ENCODE measurements at regions not wholly inside any gene's neighbourhood (a gene's known extent, or its start where the extent isn't known, plus 50 kb on each side); places are given as distances from the start of the nearest gene placed in this dataset.

DNA sequence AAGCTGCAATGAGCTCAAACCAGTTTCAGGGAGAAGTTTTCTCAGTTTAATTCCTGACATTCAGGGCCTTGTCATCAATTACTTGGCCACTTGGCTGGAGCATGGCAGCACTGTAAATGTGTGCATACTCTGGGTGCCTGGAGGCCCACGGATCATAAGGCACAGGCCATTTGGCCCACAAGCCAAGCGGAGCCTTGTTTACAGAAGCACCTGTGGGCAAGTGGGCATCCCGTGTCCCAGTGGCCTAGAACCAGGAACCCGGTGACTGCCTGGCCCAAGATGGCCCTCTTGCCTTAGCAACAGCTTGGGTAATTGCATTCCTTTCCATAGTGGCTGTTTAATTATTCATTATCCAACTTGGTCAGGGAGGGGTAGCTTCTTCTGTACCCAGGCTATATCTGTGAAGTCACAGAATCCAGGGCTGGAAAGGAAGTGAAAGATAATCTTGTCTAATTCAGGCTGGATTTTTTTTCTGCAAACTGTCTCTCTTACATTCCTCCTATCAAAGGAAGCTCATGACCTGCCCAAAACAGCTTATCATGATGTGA lies 426.4 kb upstream of the ZMIZ1 start:
- Mint-ChIP-seq H3K4me1 (peaks cover 0 to 3% (median 0%) of the 10 kb centered on the region in 7 donors), H3K27me3 (peaks cover 0 to 4% (median 0%) of the 10 kb centered on the region in 5 donors), H3K9me3 (peaks cover 0 to 11% (median 4%) of the 10 kb centered on the region in 11 donors), H3K4me3 (no peak overlapping the region), H3K27ac (no peak overlapping the region), H3K36me3 (peaks cover 0 to 11% (median 0%) of the 10 kb centered on the region in 5 donors)
- intact Hi-C loops (cut with micrococcal nuclease), result no loop called here
- H3K4me3 ChIP-seq (ENCODE audit: low read length), result no peak overlapping the region
- H3K4me1 ChIP-seq (ENCODE audit: control insufficient read depth in 2 of 2, insufficient read depth in 2 of 2, low read length in 2 of 2), result no peaks in the 10 kb centered on the region
- H3K27ac ChIP-seq (ENCODE audit: low read depth, low read length), result no peak overlapping the region
- no peaks in the 10 kb centered on the region for H3K27me3 ChIP-seq (ENCODE audit: control insufficient read depth in 2 of 2, insufficient read depth in 2 of 2, low read length in 2 of 2)
- DNase-seq (no peak), ATAC-seq (no peak)
- POLR2A ChIA-PET, result no interaction called here
- H3K9me3 ChIP-seq (ENCODE audit: control insufficient read depth in 2 of 3, low read length in 3 of 3), result no peaks in the 10 kb centered on the region
- CTCF ChIA-PET, result interaction anchor here (0.6 kb wide), 1 partner anchor 108 kb away, joined by 3 read pairs; no protein-coding TSS in a partner anchor
- no peaks in the 10 kb centered on the region for H3K36me3 ChIP-seq (ENCODE audit: control insufficient read depth in 2 of 3, insufficient read depth in 3 of 3, low read length in 3 of 3)

DNA sequence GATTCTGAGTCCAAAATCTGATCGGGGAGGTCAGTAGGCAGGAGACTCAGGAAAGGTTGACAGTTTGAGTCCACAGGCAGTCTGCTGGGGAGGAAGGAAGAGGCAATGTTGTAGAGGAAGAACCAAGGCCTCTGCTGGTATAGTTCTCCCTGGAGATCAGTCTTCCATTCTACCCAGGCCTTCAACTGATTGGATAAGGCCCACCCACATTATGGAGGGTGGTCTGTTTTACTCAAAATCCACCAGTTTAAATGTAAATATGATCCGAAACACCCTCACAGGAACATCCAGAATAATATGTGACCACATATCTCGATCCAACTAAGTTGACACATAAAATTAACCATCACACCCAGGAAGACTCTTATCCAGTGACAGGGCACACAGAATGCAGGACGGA lies 425.3 kb upstream of the ZMIZ1 start:
- Histone ChIP-seq H3K4me1 (ENCODE audit: control insufficient read depth in 2 of 2, insufficient read depth in 2 of 2, low read length in 2 of 2) (no peaks in the 10 kb centered on the region), H3K4me3 (ENCODE audit: low read length) (no peak overlapping the region), H3K27ac (ENCODE audit: low read depth, low read length) (no peak overlapping the region), H3K27me3 (ENCODE audit: control insufficient read depth in 2 of 2, insufficient read depth in 2 of 2, low read length in 2 of 2) (no peaks in the 10 kb centered on the region), H3K9me3 (ENCODE audit: control insufficient read depth in 2 of 3, low read length in 3 of 3) (no peaks in the 10 kb centered on the region), H3K36me3 (ENCODE audit: control insufficient read depth in 2 of 3, insufficient read depth in 3 of 3, low read length in 3 of 3) (no peaks in the 10 kb centered on the region)
- DNase-seq (no peak), ATAC-seq (no peak)
- peaks cover 0 to 11% (median 0%) of the 10 kb centered on the region in 5 donors for H3K36me3 Mint-ChIP-seq
- no peak overlapping the region for H3K4me3 Mint-ChIP-seq
- intact Hi-C loops (cut with micrococcal nuclease), result no loop called here
- peaks cover 0 to 3% (median 0%) of the 10 kb centered on the region in 7 donors for H3K4me1 Mint-ChIP-seq
- ChIA-PET CTCF (no interaction called here), POLR2A (no interaction called here)
- H3K27me3 Mint-ChIP-seq, result peaks cover 0 to 10% (median 4%) of the 10 kb centered on the region in 5 donors
- H3K9me3 Mint-ChIP-seq, result peaks cover 0 to 11% (median 4%) of the 10 kb centered on the region in 11 donors
- no peak overlapping the region for H3K27ac Mint-ChIP-seq

DNA sequence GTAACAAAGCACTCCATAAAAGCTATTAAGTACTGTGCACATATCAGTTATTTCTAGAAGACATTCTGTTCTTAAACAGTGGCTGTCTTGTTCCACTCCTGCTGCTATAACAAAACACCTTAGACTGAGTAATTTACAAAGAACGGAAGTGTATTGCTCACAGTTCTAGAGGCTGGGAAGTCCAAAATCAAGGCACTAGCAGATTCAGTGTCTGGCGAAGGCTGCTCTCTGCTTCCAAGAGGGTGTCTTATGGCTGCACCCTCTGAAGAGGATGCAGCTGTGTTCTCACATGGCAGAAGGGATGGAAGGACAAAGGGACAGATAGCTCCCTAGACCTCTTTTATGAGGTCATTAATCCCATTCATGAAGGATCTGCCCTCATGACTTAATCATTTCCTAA lies 424.2 kb upstream of the ZMIZ1 start:
- Histone ChIP-seq H3K4me1 (ENCODE audit: control insufficient read depth in 2 of 2, insufficient read depth in 2 of 2, low read length in 2 of 2) (no peaks in the 10 kb centered on the region), H3K9me3 (ENCODE audit: control insufficient read depth in 2 of 3, low read length in 3 of 3) (no peaks in the 10 kb centered on the region), H3K27me3 (ENCODE audit: control insufficient read depth in 2 of 2, insufficient read depth in 2 of 2, low read length in 2 of 2) (no peaks in the 10 kb centered on the region), H3K36me3 (ENCODE audit: control insufficient read depth in 2 of 3, insufficient read depth in 3 of 3, low read length in 3 of 3) (no peaks in the 10 kb centered on the region), H3K4me3 (ENCODE audit: low read length) (no peak overlapping the region), H3K27ac (ENCODE audit: low read depth, low read length) (no peak overlapping the region)
- intact Hi-C loops (cut with micrococcal nuclease), result no loop called here
- POLR2A ChIA-PET, result no interaction called here
- CTCF ChIA-PET, result no interaction called here
- H3K4me3 Mint-ChIP-seq, result no peak overlapping the region
- H3K27ac Mint-ChIP-seq, result no peak overlapping the region
- H3K4me1 Mint-ChIP-seq, result peaks cover 0 to 3% (median 0%) of the 10 kb centered on the region in 7 donors
- H3K36me3 Mint-ChIP-seq, result peaks cover 0 to 11% (median 0%) of the 10 kb centered on the region in 5 donors
- H3K27me3 Mint-ChIP-seq, result peaks cover 3 to 13% (median 9%) of the 10 kb centered on the region in 5 donors
- ATAC-seq (no peak), DNase-seq (no peak)
- peaks cover 0 to 11% (median 4%) of the 10 kb centered on the region in 11 donors for H3K9me3 Mint-ChIP-seq

GRCh38 chr10:78645169-78645686 lies 423.5 kb upstream of the ZMIZ1 start:
- CTCF ChIA-PET, result interaction anchor here (0.6 kb wide), 1 partner anchor 1134 kb away, joined by 3 read pairs; no protein-coding TSS in a partner anchor
- H3K9me3 Mint-ChIP-seq, result peaks cover 0 to 11% (median 4%) of the 10 kb centered on the region in 11 donors
- ATAC-seq (no peak), DNase-seq (no peak)
- intact Hi-C loops (cut with micrococcal nuclease), result no loop called here
- H3K27me3 Mint-ChIP-seq, result peaks cover 9 to 18% (median 14%) of the 10 kb centered on the region in 5 donors
- peaks cover 0 to 3% (median 0%) of the 10 kb centered on the region in 7 donors for H3K4me1 Mint-ChIP-seq
- no peak overlapping the region for H3K4me3 Mint-ChIP-seq
- no peak overlapping the region for H3K27ac ChIP-seq (ENCODE audit: low read depth, low read length)
- H3K27me3 ChIP-seq (ENCODE audit: control insufficient read depth in 2 of 2, insufficient read depth in 2 of 2, low read length in 2 of 2), result no peaks in the 10 kb centered on the region
- no peaks in the 10 kb centered on the region for H3K9me3 ChIP-seq (ENCODE audit: control insufficient read depth in 2 of 3, low read length in 3 of 3)
- POLR2A ChIA-PET, result no interaction called here
- H3K4me1 ChIP-seq (ENCODE audit: control insufficient read depth in 2 of 2, insufficient read depth in 2 of 2, low read length in 2 of 2), result no peaks in the 10 kb centered on the region
- H3K27ac Mint-ChIP-seq, result no peak overlapping the region
- H3K36me3 ChIP-seq (ENCODE audit: control insufficient read depth in 2 of 3, insufficient read depth in 3 of 3, low read length in 3 of 3), result no peaks in the 10 kb centered on the region
- H3K36me3 Mint-ChIP-seq, result peaks cover 0 to 11% (median 0%) of the 10 kb centered on the region in 5 donors
- no peak overlapping the region for H3K4me3 ChIP-seq (ENCODE audit: low read length)

GRCh38 chr10:78645975-78646374 lies 422.8 kb upstream of the ZMIZ1 start:
- H3K27me3 ChIP-seq (ENCODE audit: control insufficient read depth in 2 of 2, insufficient read depth in 2 of 2, low read length in 2 of 2), result no peaks in the 10 kb centered on the region
- Mint-ChIP-seq H3K9me3 (peaks cover 0 to 11% (median 4%) of the 10 kb centered on the region in 11 donors), H3K27me3 (peaks cover 9 to 20% (median 14%) of the 10 kb centered on the region in 5 donors), H3K4me1 (peaks cover 0 to 3% (median 0%) of the 10 kb centered on the region in 7 donors), H3K36me3 (peaks cover 0 to 11% (median 0%) of the 10 kb centered on the region in 5 donors), H3K4me3 (no peak overlapping the region), H3K27ac (no peak overlapping the region)
- H3K36me3 ChIP-seq (ENCODE audit: control insufficient read depth in 2 of 3, insufficient read depth in 3 of 3, low read length in 3 of 3), result no peaks in the 10 kb centered on the region
- H3K4me3 ChIP-seq (ENCODE audit: low read length), result no peak overlapping the region
- H3K9me3 ChIP-seq (ENCODE audit: control insufficient read depth in 2 of 3, low read length in 3 of 3), result no peaks in the 10 kb centered on the region
- no peak for ATAC-seq
- no peaks in the 10 kb centered on the region for H3K4me1 ChIP-seq (ENCODE audit: control insufficient read depth in 2 of 2, insufficient read depth in 2 of 2, low read length in 2 of 2)
- no peak overlapping the region for H3K27ac ChIP-seq (ENCODE audit: low read depth, low read length)
- ChIA-PET CTCF (no interaction called here), POLR2A (no interaction called here)
- intact Hi-C loops (cut with micrococcal nuclease), result no loop called here
- DNase-seq, result no peak

- no peaks in the 10 kb centered on the region for H3K27me3 ChIP-seq (ENCODE audit: control insufficient read depth in 2 of 2, insufficient read depth in 2 of 2, low read length in 2 of 2)
- no peak for DNase-seq
- H3K4me3 ChIP-seq (ENCODE audit: low read length), result no peak overlapping the region
- ChIA-PET POLR2A (no interaction called here), CTCF (no interaction called here)
- H3K27ac Mint-ChIP-seq, result no peak overlapping the region
- no peaks in the 10 kb centered on the region for H3K36me3 ChIP-seq (ENCODE audit: control insufficient read depth in 2 of 3, insufficient read depth in 3 of 3, low read length in 3 of 3)
- H3K27me3 Mint-ChIP-seq, result peaks cover 18 to 35% (median 26%) of the 10 kb centered on the region in 5 donors
- no peaks in the 10 kb centered on the region for H3K9me3 ChIP-seq (ENCODE audit: control insufficient read depth in 2 of 3, low read length in 3 of 3)
- peaks cover 0 to 15% (median 4%) of the 10 kb centered on the region in 11 donors for H3K9me3 Mint-ChIP-seq
- H3K4me1 ChIP-seq (ENCODE audit: control insufficient read depth in 2 of 2, insufficient read depth in 2 of 2, low read length in 2 of 2), result no peaks in the 10 kb centered on the region
- intact Hi-C loops (cut with micrococcal nuclease), result no loop called here
- H3K27ac ChIP-seq (ENCODE audit: low read depth, low read length), result no peak overlapping the region
- H3K4me3 Mint-ChIP-seq, result no peak overlapping the region
- ATAC-seq, result no peak
- H3K4me1 Mint-ChIP-seq, result no peaks in the 10 kb centered on the region
- H3K36me3 Mint-ChIP-seq, result peaks cover 0 to 11% (median 0%) of the 10 kb centered on the region in 5 donors
Measured at GRCh38 chr10:78648256-78648860, 420.4 kb upstream of the ZMIZ1 start.

Measured in naive thymus-derived CD4-positive, alpha-beta T cell (primary cell).